Common myeloid progenitor, CD34-positive (primary cell): ENCODE measurements at regions not wholly inside any gene's neighbourhood (a gene's known extent, or its start where the extent isn't known, plus 50 kb on each side); places are given as distances from the start of the nearest gene placed in this dataset.

Source experiments
- CTCF ChIA-PET: fragments of 350-600 bp; sonication (Branson Sonifier 250); formaldehyde crosslinking; loops from one replicate; lab custom pipeline; 2021; ENCODE audit warnings: antibody characterized with exemption; lab: Charles Lee
- POLR2A ChIA-PET: fragments of 350-600 bp; sonication (Branson Sonifier 250); formaldehyde crosslinking; loops from one replicate; lab custom pipeline; 2021; ENCODE audit warnings: antibody characterized with exemption; lab: Charles Lee
- DNase-seq, 3 donors: peaks; one replicate each; pipeline versions ENCODE4 v3.0.0 to v3.0.0-alpha.2; 2013
- H3K27ac ChIP-seq, 2 experiments: 1 replicate in 1 of 2; 2 replicates in 1 of 2; pipeline ENCODE4 v1.7.0; 2013; ENCODE audit warnings: inconsistent platforms in 2 of 2, low read length in 2 of 2, mild to moderate bottlenecking in 2 of 2, low read depth in 1 of 2, moderate library complexity in 1 of 2; ENCODE audit not compliant: severe bottlenecking in 2 of 2, insufficient read depth in 1 of 2, poor library complexity in 1 of 2
- H3K27me3 ChIP-seq, 5 experiments: replicated peaks in 2 of 5; 1 replicate in 3 of 5; 2 replicates in 2 of 5; pipeline versions ENCODE4 v1.6.1 to v1.7.0; 2013; ENCODE audit warnings: low read length in 4 of 5, mild to moderate bottlenecking in 2 of 5, moderate library complexity in 2 of 5, inconsistent platforms in 1 of 5; ENCODE audit not compliant: insufficient read depth in 5 of 5, control insufficient read depth in 4 of 5
- H3K36me3 ChIP-seq, 4 experiments: 1 replicate in 2 of 4; 2 replicates in 2 of 4; pipeline versions ENCODE4 v1.6.1 to v1.7.0; 2013; ENCODE audit warnings: low read length in 3 of 4, control low read depth in 1 of 4, mild to moderate bottlenecking in 1 of 4; ENCODE audit not compliant: control insufficient read depth in 4 of 4, insufficient read depth in 4 of 4
- H3K4me1 ChIP-seq, 4 experiments: 1 replicate in 3 of 4; 2 replicates in 1 of 4; pipeline versions ENCODE4 v1.6.1 to v1.7.1; 2013; ENCODE audit warnings: low read length in 3 of 4, mild to moderate bottlenecking in 3 of 4, control low read depth in 1 of 4, inconsistent platforms in 1 of 4, moderate library complexity in 1 of 4; ENCODE audit not compliant: control insufficient read depth in 4 of 4, insufficient read depth in 4 of 4; ENCODE audit errors: control extremely low read depth in 1 of 4
- H3K4me3 ChIP-seq, 7 experiments: 1 replicate in 4 of 7; 2 replicates in 3 of 7; pipeline versions ENCODE4 v1.5.1 to v1.7.0; 2013; ENCODE audit warnings: mild to moderate bottlenecking in 7 of 7, low read length in 6 of 7, moderate library complexity in 6 of 7, inconsistent platforms in 2 of 7, low read depth in 2 of 7, control low read depth in 1 of 7; ENCODE audit not compliant: insufficient read depth in 4 of 7, control insufficient read depth in 1 of 7; ENCODE audit errors: extremely low read depth in 1 of 7
- H3K9me3 ChIP-seq, 5 experiments: 1 replicate in 4 of 5; 2 replicates in 1 of 5; pipeline versions ENCODE4 v1.6.1 to v1.7.1; 2013; ENCODE audit warnings: low read length in 4 of 5, mild to moderate bottlenecking in 2 of 5, inconsistent platforms in 1 of 5, low read depth in 1 of 5, moderate library complexity in 1 of 5; ENCODE audit not compliant: control insufficient read depth in 4 of 5, insufficient read depth in 2 of 5; ENCODE audit errors: control extremely low read depth in 1 of 5
- whole genome bisulfite sequencing: methylation state at CpG from one replicate; pipeline ENCODE4 v1.1.5; 2013; ENCODE audit not compliant: insufficient coverage; 5-methylcytosine and 5-hydroxymethylcytosine counted together

GRCh38 chr4:37101182-37101581, 143.4 kb upstream of the NWD2 start:
- POLR2A ChIA-PET: no interaction called here
- H3K36me3 ChIP-seq: no peaks in the 10 kb centered on the region
- no peaks in the 10 kb centered on the region for H3K9me3 ChIP-seq
- no peaks in the 10 kb centered on the region for H3K27me3 ChIP-seq
- no peak overlapping the region for H3K27ac ChIP-seq
- DNase-seq: no peak
- H3K4me3 ChIP-seq: no peak overlapping the region
- WGBS: no CpG with 5 or more reads among the region's 3 CpGs
- no peaks in the 10 kb centered on the region for H3K4me1 ChIP-seq
- CTCF ChIA-PET: no interaction called here

- no peaks in the 10 kb centered on the region for H3K36me3 ChIP-seq
- H3K27ac ChIP-seq: no peak overlapping the region
- 100% methylated on average over 1 of the region's 2 CpGs for WGBS
- no peak overlapping the region for H3K4me3 ChIP-seq
- ChIA-PET POLR2A (no interaction called here), CTCF (no interaction called here)
- H3K27me3 ChIP-seq: no peaks in the 10 kb centered on the region
- no peaks in the 10 kb centered on the region for H3K4me1 ChIP-seq
- no peak for DNase-seq
- no peaks in the 10 kb centered on the region for H3K9me3 ChIP-seq
Observed at GRCh38 chr4:37101686-37102085, 142.9 kb upstream of the NWD2 start.

- H3K4me1 ChIP-seq: no peaks in the 10 kb centered on the region
- no peak for DNase-seq
- H3K36me3 ChIP-seq: no peaks in the 10 kb centered on the region
- 100% methylated on average over 1 of the region's 1 CpG for WGBS
- no peaks in the 10 kb centered on the region for H3K27me3 ChIP-seq
- H3K4me3 ChIP-seq: no peak overlapping the region
- POLR2A ChIA-PET: no interaction called here
- H3K9me3 ChIP-seq: no peaks in the 10 kb centered on the region
- H3K27ac ChIP-seq: no peak overlapping the region
- CTCF ChIA-PET: no interaction called here
Observed at GRCh38 chr4:37109756-37110155, 134.8 kb upstream of the NWD2 start.

GRCh38 chr4:37124800-37125199, 119.7 kb upstream of the NWD2 start:
- ChIA-PET POLR2A (no interaction called here), CTCF (no interaction called here)
- no peak for DNase-seq
- H3K36me3 ChIP-seq: no peaks in the 10 kb centered on the region
- no peaks in the 10 kb centered on the region for H3K9me3 ChIP-seq
- WGBS: 80% methylated on average over 1 of the region's 4 CpGs
- H3K27ac ChIP-seq: no peak overlapping the region
- H3K27me3 ChIP-seq: no peaks in the 10 kb centered on the region
- H3K4me1 ChIP-seq: peaks cover 0 to 5% (median 0%) of the 10 kb centered on the region in 4 experiments
- H3K4me3 ChIP-seq: no peak overlapping the region

GRCh38 chr4:37126051-37126450, 118.5 kb upstream of the NWD2 start:
- Histone ChIP-seq H3K36me3 (no peaks in the 10 kb centered on the region), H3K4me1 (peaks cover 0 to 5% (median 0%) of the 10 kb centered on the region in 4 experiments), H3K4me3 (no peak overlapping the region), H3K27me3 (no peaks in the 10 kb centered on the region), H3K9me3 (no peaks in the 10 kb centered on the region), H3K27ac (no peak overlapping the region)
- DNase-seq: no peak
- CTCF ChIA-PET: no interaction called here
- POLR2A ChIA-PET: no interaction called here

- CTCF ChIA-PET: no interaction called here
- POLR2A ChIA-PET: no interaction called here
- no CpG with 5 or more reads among the region's 2 CpGs for WGBS
Observed at GRCh38 chr4:37130465-37130864, 114.1 kb upstream of the NWD2 start.

GRCh38 chr4:37132351-37132974, 112.1 kb upstream of the NWD2 start:
- peak in 2 of 3 donors; percentile 49 to 62 for DNase-seq
- Histone ChIP-seq H3K36me3 (no peaks in the 10 kb centered on the region), H3K27me3 (no peaks in the 10 kb centered on the region), H3K4me3 (no peak overlapping the region), H3K4me1 (peaks cover 0 to 16% (median 0%) of the 10 kb centered on the region in 4 experiments), H3K9me3 (no peaks in the 10 kb centered on the region), H3K27ac (no peak overlapping the region)
- POLR2A ChIA-PET: no interaction called here
- CTCF ChIA-PET: interaction anchor here (0.8 kb wide), 1 partner anchor 18 kb away, joined by 3 read pairs; no protein-coding TSS in a partner anchor

More at GRCh38 chr4:37130465-37130864, 114.1 kb upstream of the NWD2 start:
- Histone ChIP-seq H3K4me3 (no peak overlapping the region), H3K27ac (no peak overlapping the region), H3K4me1 (peaks cover 0 to 17% (median 0%) of the 10 kb centered on the region in 4 experiments), H3K9me3 (no peaks in the 10 kb centered on the region), H3K36me3 (no peaks in the 10 kb centered on the region), H3K27me3 (no peaks in the 10 kb centered on the region)
- DNase-seq: no peak
